Fibroblast of skin of left biceps (primary cell): ENCODE measurements at regions not wholly inside any gene's neighbourhood (a gene's known extent, or its start where the extent isn't known, plus 50 kb on each side); places are given as distances from the start of the nearest gene placed in this dataset.

Experiments used
- DNase-seq, 2 experiments: peaks; one replicate each; pipeline ENCODE4 v3.0.0-alpha.2; 2013; ENCODE audit warnings: low read depth in 2 of 2

- no peak for DNase-seq
These were observed 227.2 kb downstream of the SLC6A15 start for GRCh38 chr12:84685379-84685778.

GRCh38 chr12:84676787-84677186 is 235.8 kb downstream of the SLC6A15 start:
- DNase-seq, result no peak

- peak; percentile 60 to 66 for DNase-seq
These were observed 250.8 kb downstream of the SLC6A15 start for GRCh38 chr12:84661786-84662185.

GRCh38 chr12:84660139-84660538 is 252.5 kb downstream of the SLC6A15 start:
- DNase-seq, result no peak

- DNase-seq, result no peak
These were observed 253.7 kb downstream of the SLC6A15 start for GRCh38 chr12:84658877-84659276.

GRCh38 chr12:84656705-84657104 is 255.9 kb downstream of the SLC6A15 start:
- DNase-seq, result no peak

- DNase-seq, result no peak
These were observed 259.1 kb downstream of the SLC6A15 start for GRCh38 chr12:84653482-84653881.

GRCh38 chr12:84648425-84648824 is 264.2 kb downstream of the SLC6A15 start:
- no peak for DNase-seq

- no peak for DNase-seq
These were observed 267.7 kb downstream of the SLC6A15 start for GRCh38 chr12:84644908-84645307.

- DNase-seq, result no peak
These were observed 268.6 kb downstream of the SLC6A15 start for GRCh38 chr12:84643993-84644392.

GRCh38 chr12:84641940-84642545 is 270.6 kb downstream of the SLC6A15 start:
- peak; percentile 75 to 80 for DNase-seq

- no peak for DNase-seq
These were observed 273.7 kb downstream of the SLC6A15 start for GRCh38 chr12:84638811-84639368.

- peak in 1 of 2 experiments; percentile 13 for DNase-seq
These were observed 274.7 kb downstream of the SLC6A15 start for GRCh38 chr12:84637926-84638325.

GRCh38 chr12:84636801-84637290 is 275.8 kb downstream of the SLC6A15 start:
- peak in 1 of 2 experiments; percentile 15 for DNase-seq

GRCh38 chr12:84634526-84634925 is 278.1 kb downstream of the SLC6A15 start:
- no peak for DNase-seq

GRCh38 chr12:84632556-84632955 is 280.0 kb downstream of the SLC6A15 start:
- no peak for DNase-seq

GRCh38 chr12:84631020-84631419 is 281.6 kb downstream of the SLC6A15 start:
- no peak for DNase-seq

- no peak for DNase-seq
These were observed 285.0 kb downstream of the SLC6A15 start for GRCh38 chr12:84627593-84627992.

- DNase-seq, result no peak
These were observed 288.0 kb downstream of the SLC6A15 start for GRCh38 chr12:84624601-84625000.

- DNase-seq, result no peak
These were observed 293.5 kb downstream of the SLC6A15 start for GRCh38 chr12:84619053-84619571.

- no peak for DNase-seq
These were observed 305.3 kb downstream of the SLC6A15 start for GRCh38 chr12:84607170-84607819.

- DNase-seq, result no peak
These were observed 306.6 kb downstream of the SLC6A15 start for GRCh38 chr12:84605983-84606382.

- DNase-seq, result peak in 1 of 2 experiments; percentile 12
These were observed 308.0 kb downstream of the SLC6A15 start for GRCh38 chr12:84604551-84604950.
